Liver (tissue), 8 donors: ENCODE measurements at regions not wholly inside any gene's neighbourhood (a gene's known extent, or its start where the extent isn't known, plus 50 kb on each side); places are given as distances from the start of the nearest gene placed in this dataset.

Source experiments
- DNase-seq: peaks from one replicate; pipeline ENCODE4 v3.0.0-alpha.2; 2017; ENCODE audit warnings: low spot score
- H3K27ac ChIP-seq, 2 donors: one replicate each; pipeline ENCODE4 v1.7.0; 2013; ENCODE audit warnings: inconsistent platforms in 2 of 2, low read length in 2 of 2, control low read depth in 1 of 2, low read depth in 1 of 2, mild to moderate bottlenecking in 1 of 2
- H3K27me3 ChIP-seq, 4 donors: one replicate each; pipeline versions ENCODE4 v1.6.1 to v1.7.0; 2013; ENCODE audit warnings: low read length in 3 of 4, inconsistent platforms in 1 of 4, mild to moderate bottlenecking in 1 of 4, moderate library complexity in 1 of 4; ENCODE audit not compliant: control insufficient read depth in 4 of 4, insufficient read depth in 4 of 4
- H3K36me3 ChIP-seq, 4 donors: one replicate each; pipeline versions ENCODE4 v1.6.1 to v1.7.0; 2013; ENCODE audit warnings: low read length in 3 of 4, mild to moderate bottlenecking in 3 of 4, low read depth in 1 of 4, moderate library complexity in 1 of 4; ENCODE audit not compliant: control insufficient read depth in 4 of 4, insufficient read depth in 3 of 4
- H3K4me1 ChIP-seq, 4 donors: one replicate each; pipeline versions ENCODE4 v1.6.1 to v1.7.0; 2013; ENCODE audit warnings: low read length in 3 of 4, mild to moderate bottlenecking in 3 of 4, moderate library complexity in 1 of 4; ENCODE audit not compliant: control insufficient read depth in 4 of 4, insufficient read depth in 4 of 4
- H3K4me3 ChIP-seq, 3 donors: one replicate each; pipeline versions ENCODE4 v1.6.1 to v1.7.0; 2013; ENCODE audit warnings: low read length in 3 of 3, control low read depth in 1 of 3, low read depth in 1 of 3, mild to moderate bottlenecking in 1 of 3
- H3K9ac ChIP-seq, 2 donors: one replicate each; pipeline ENCODE4 v1.7.0; 2013; ENCODE audit warnings: low read length in 2 of 2, mild to moderate bottlenecking in 2 of 2, moderate library complexity in 2 of 2, control low read depth in 1 of 2, low read depth in 1 of 2
- H3K9me3 ChIP-seq, 4 donors: one replicate each; pipeline versions ENCODE4 v1.6.1 to v1.7.0; 2013; ENCODE audit warnings: low read length in 3 of 4; ENCODE audit not compliant: control insufficient read depth in 4 of 4
- ATF3 ChIP-seq: IDR thresholded peaks from 2 replicates; pipeline ENCODE4 v1.6.1; 2016; ENCODE audit warnings: antibody characterized with exemption
- EGR1 ChIP-seq, 2 donors: IDR thresholded peaks; 2 replicates each; pipeline ENCODE4 v1.6.1; 2016 to 2018; ENCODE audit warnings: antibody characterized with exemption in 2 of 2, low read depth in 2 of 2
- FOXA2 ChIP-seq: IDR thresholded peaks from 2 replicates; pipeline ENCODE4 v1.6.1; 2016; ENCODE audit warnings: antibody characterized with exemption
- HNF4G ChIP-seq: IDR thresholded peaks from 2 replicates; pipeline ENCODE4 v1.6.1; 2016; ENCODE audit warnings: antibody characterized with exemption
- JUND ChIP-seq, 2 donors: IDR thresholded peaks; 2 replicates each; pipeline ENCODE4 v1.6.1; 2016; ENCODE audit warnings: antibody characterized with exemption in 2 of 2
- MAX ChIP-seq: IDR thresholded peaks from 2 replicates; pipeline ENCODE4 v1.6.1; 2016; ENCODE audit warnings: antibody characterized with exemption
- NR2F2 ChIP-seq: IDR thresholded peaks from 2 replicates; pipeline ENCODE4 v1.6.1; 2016; ENCODE audit warnings: antibody characterized with exemption
- RAD21 ChIP-seq, 2 donors: IDR thresholded peaks; 2 replicates each; pipeline ENCODE4 v1.6.1; 2016; ENCODE audit warnings: antibody characterized with exemption in 2 of 2, mild to moderate bottlenecking in 2 of 2
- RXRA ChIP-seq, 2 donors: IDR thresholded peaks; 2 replicates each; pipeline ENCODE4 v1.6.1; 2017 to 2018; ENCODE audit warnings: antibody characterized with exemption in 2 of 2, mild to moderate bottlenecking in 1 of 2
- SP1 ChIP-seq: IDR thresholded peaks from 2 replicates; pipeline ENCODE4 v1.6.1; 2018; ENCODE audit warnings: antibody characterized with exemption, mild to moderate bottlenecking
- TAF1 ChIP-seq: conservative IDR thresholded peaks from 2 replicates; pipeline ENCODE4 v1.6.1; 2016; ENCODE audit warnings: antibody characterized with exemption, mild to moderate bottlenecking
- YY1 ChIP-seq: IDR thresholded peaks from 2 replicates; pipeline ENCODE4 v1.6.1; 2016; ENCODE audit warnings: antibody characterized with exemption, mild to moderate bottlenecking
- WGBS: extraction: QIAGEN DNeasy Blood & Tissue Kit; methylation state at CpG from one replicate; pipeline ENCODE4 v1.1.7; 2013; 5-methylcytosine and 5-hydroxymethylcytosine counted together
- TF ChIP-seq, protein P1 (sequence below): fragments of 150-350 bp; IDR thresholded peaks from 2 replicates; pipeline ENCODE4 v1.5.1; 2017; ENCODE audit warnings: improper control_type of control experiment, low read depth, low read length; ENCODE audit not compliant: missing input control
- TF ChIP-seq, protein P2 (sequence below): IDR thresholded peaks from 2 replicates; pipeline ENCODE4 v1.6.1; 2016; ENCODE audit warnings: antibody characterized with exemption
- TF ChIP-seq, protein P3 (sequence below): IDR thresholded peaks from 2 replicates; pipeline ENCODE4 v1.6.1; 2016; ENCODE audit warnings: antibody characterized with exemption, mild to moderate bottlenecking
- donor health status: healthy.
- donor health status: healthy.
- donor health status: healthy.
- donor health status: healthy.
- donor health status: healthy.

DNA sequence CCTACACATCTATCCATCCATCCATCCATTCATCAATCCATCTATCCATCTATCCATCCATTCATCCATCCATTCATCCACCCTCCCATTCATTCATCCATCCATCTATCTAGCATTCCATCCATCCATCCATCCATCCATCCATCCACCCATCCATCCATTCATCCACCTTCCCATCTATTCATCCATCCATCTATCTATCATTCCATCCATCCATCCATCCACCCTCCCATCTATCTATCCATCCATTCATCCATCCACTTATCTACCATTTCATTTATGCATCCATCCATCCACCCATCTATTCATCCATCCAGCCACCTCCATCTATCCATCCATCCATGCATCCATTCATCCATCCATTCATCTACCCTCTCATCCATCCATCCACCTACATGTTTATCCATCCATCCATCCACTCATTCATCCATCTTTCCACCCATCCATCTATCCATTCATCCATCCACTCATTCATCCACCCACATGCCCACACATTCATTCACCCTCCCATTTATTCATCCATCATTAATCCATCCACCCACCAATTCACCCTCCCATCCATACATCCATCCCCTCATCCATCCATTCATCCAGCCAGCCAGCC is 258.5 kb downstream of the CRLF2 start:
- TF ChIP-seq FOXA2 (no peak), HNF4G (no peak), SP1 (no peak), RAD21 (IDR thresholded peaks at IDR 0.05) (no peak), RXRA (IDR thresholded peaks at IDR 0.05) (no peak), ATF3 (no peak), EGR1 (IDR thresholded peaks at IDR 0.05; ENCODE audit: low read depth in 2 of 2) (no peak), YY1 (no peak), JUND (IDR thresholded peaks at IDR 0.05) (no peak), TAF1 (no peak), MAX (no peak), NR2F2 (no peak)
- TF ChIP-seq, protein P1, sequence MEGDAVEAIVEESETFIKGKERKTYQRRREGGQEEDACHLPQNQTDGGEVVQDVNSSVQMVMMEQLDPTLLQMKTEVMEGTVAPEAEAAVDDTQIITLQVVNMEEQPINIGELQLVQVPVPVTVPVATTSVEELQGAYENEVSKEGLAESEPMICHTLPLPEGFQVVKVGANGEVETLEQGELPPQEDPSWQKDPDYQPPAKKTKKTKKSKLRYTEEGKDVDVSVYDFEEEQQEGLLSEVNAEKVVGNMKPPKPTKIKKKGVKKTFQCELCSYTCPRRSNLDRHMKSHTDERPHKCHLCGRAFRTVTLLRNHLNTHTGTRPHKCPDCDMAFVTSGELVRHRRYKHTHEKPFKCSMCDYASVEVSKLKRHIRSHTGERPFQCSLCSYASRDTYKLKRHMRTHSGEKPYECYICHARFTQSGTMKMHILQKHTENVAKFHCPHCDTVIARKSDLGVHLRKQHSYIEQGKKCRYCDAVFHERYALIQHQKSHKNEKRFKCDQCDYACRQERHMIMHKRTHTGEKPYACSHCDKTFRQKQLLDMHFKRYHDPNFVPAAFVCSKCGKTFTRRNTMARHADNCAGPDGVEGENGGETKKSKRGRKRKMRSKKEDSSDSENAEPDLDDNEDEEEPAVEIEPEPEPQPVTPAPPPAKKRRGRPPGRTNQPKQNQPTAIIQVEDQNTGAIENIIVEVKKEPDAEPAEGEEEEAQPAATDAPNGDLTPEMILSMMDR, result no peak
- TF ChIP-seq, protein P2, sequence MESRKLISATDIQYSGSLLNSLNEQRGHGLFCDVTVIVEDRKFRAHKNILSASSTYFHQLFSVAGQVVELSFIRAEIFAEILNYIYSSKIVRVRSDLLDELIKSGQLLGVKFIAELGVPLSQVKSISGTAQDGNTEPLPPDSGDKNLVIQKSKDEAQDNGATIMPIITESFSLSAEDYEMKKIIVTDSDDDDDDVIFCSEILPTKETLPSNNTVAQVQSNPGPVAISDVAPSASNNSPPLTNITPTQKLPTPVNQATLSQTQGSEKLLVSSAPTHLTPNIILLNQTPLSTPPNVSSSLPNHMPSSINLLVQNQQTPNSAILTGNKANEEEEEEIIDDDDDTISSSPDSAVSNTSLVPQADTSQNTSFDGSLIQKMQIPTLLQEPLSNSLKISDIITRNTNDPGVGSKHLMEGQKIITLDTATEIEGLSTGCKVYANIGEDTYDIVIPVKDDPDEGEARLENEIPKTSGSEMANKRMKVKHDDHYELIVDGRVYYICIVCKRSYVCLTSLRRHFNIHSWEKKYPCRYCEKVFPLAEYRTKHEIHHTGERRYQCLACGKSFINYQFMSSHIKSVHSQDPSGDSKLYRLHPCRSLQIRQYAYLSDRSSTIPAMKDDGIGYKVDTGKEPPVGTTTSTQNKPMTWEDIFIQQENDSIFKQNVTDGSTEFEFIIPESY, result no peak
- TF ChIP-seq, protein P3, sequence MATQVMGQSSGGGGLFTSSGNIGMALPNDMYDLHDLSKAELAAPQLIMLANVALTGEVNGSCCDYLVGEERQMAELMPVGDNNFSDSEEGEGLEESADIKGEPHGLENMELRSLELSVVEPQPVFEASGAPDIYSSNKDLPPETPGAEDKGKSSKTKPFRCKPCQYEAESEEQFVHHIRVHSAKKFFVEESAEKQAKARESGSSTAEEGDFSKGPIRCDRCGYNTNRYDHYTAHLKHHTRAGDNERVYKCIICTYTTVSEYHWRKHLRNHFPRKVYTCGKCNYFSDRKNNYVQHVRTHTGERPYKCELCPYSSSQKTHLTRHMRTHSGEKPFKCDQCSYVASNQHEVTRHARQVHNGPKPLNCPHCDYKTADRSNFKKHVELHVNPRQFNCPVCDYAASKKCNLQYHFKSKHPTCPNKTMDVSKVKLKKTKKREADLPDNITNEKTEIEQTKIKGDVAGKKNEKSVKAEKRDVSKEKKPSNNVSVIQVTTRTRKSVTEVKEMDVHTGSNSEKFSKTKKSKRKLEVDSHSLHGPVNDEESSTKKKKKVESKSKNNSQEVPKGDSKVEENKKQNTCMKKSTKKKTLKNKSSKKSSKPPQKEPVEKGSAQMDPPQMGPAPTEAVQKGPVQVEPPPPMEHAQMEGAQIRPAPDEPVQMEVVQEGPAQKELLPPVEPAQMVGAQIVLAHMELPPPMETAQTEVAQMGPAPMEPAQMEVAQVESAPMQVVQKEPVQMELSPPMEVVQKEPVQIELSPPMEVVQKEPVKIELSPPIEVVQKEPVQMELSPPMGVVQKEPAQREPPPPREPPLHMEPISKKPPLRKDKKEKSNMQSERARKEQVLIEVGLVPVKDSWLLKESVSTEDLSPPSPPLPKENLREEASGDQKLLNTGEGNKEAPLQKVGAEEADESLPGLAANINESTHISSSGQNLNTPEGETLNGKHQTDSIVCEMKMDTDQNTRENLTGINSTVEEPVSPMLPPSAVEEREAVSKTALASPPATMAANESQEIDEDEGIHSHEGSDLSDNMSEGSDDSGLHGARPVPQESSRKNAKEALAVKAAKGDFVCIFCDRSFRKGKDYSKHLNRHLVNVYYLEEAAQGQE, result no peak
- no peak overlapping the region for H3K9ac ChIP-seq
- no peaks in the 10 kb centered on the region for H3K36me3 ChIP-seq
- H3K27ac ChIP-seq, result no peak overlapping the region
- H3K4me1 ChIP-seq, result no peaks in the 10 kb centered on the region
- no peaks in the 10 kb centered on the region for H3K27me3 ChIP-seq
- H3K9me3 ChIP-seq, result peaks cover 0 to 4% (median 0%) of the 10 kb centered on the region in 4 donors
- H3K4me3 ChIP-seq, result no peak overlapping the region
- DNase-seq, result no peak

DNA sequence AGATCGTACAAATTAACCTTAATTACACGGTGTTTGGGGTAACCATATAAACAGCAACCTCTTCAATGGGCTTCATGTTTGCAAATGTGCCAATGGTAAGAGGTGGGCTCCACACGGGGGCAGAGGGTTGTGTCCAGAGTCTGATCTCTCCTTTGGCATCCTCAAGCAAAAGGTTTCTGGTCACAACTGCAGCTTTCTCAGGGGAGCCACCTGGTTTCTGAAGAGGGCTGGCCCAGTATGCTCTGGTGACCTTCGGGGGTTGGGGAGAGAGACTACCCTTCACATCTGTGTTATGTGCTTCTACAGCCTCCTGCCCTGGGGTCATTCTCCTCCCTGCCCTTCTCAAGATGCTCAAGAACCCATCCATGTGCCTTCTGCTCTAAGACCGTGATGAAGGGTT is 259.6 kb downstream of the CRLF2 start:
- Histone ChIP-seq H3K9me3 (peaks cover 0 to 6% (median 0%) of the 10 kb centered on the region in 4 donors), H3K4me3 (no peak overlapping the region), H3K27me3 (no peaks in the 10 kb centered on the region), H3K4me1 (no peaks in the 10 kb centered on the region), H3K36me3 (no peaks in the 10 kb centered on the region), H3K9ac (no peak overlapping the region), H3K27ac (no peak overlapping the region)
- no peak for DNase-seq
- 67% methylated on average over 5 of the region's 5 CpGs for WGBS
- TF ChIP-seq, protein P3, result no peak
- TF ChIP-seq EGR1 (IDR thresholded peaks at IDR 0.05; ENCODE audit: low read depth in 2 of 2), result no peak
- TF ChIP-seq, protein P1, result no peak
- TF ChIP-seq NR2F2, result no peak
- TF ChIP-seq ATF3, result no peak
- TF ChIP-seq, protein P2, result no peak
